HEK293T (cell line): ENCODE measurements at regions not wholly inside any gene's neighbourhood (a gene's known extent, or its start where the extent isn't known, plus 50 kb on each side); places are given as distances from the start of the nearest gene placed in this dataset.

Experiments
- ARNT ChIP-seq: fragments of 450-650 bp; IDR thresholded peaks from 2 replicates; pipeline ENCODE4 v1.6.1; 2017; ENCODE audit warnings: mild to moderate bottlenecking
- BHLHE40 ChIP-seq: fragments of 450-650 bp; IDR thresholded peaks from 2 replicates; pipeline ENCODE4 v1.6.1; 2016; ENCODE audit warnings: mild to moderate bottlenecking, moderate library complexity, borderline replicate concordance
- ELF4 ChIP-seq: fragments of 450-650 bp; IDR thresholded peaks from 2 replicates; pipeline ENCODE4 v1.6.1; 2017; ENCODE audit warnings: antibody characterized with exemption
- FOXA1 ChIP-seq: fragments of 450-650 bp; IDR thresholded peaks from 2 replicates; pipeline ENCODE4 v1.6.1; 2016; ENCODE audit warnings: mild to moderate bottlenecking
- FOXK2 ChIP-seq: fragments of 450-650 bp; IDR thresholded peaks from 2 replicates; pipeline ENCODE4 v1.6.1; 2016; ENCODE audit warnings: mild to moderate bottlenecking
- FOXM1 ChIP-seq: fragments of 450-650 bp; IDR thresholded peaks from 2 replicates; pipeline ENCODE4 v1.6.1; 2017; ENCODE audit warnings: mild to moderate bottlenecking, borderline replicate concordance
- LEF1 ChIP-seq: fragments of 450-650 bp; IDR thresholded peaks from 2 replicates; pipeline ENCODE4 v1.6.1; 2017; ENCODE audit warnings: mild to moderate bottlenecking, borderline replicate concordance
- SP1 ChIP-seq: fragments of 450-650 bp; IDR thresholded peaks from 2 replicates; pipeline ENCODE4 v1.6.1; 2017
- SUZ12 ChIP-seq: fragments of 450-650 bp; IDR thresholded peaks from 2 replicates; pipeline ENCODE4 v1.6.1; 2016; ENCODE audit warnings: mild to moderate bottlenecking
- ZNF384 ChIP-seq: fragments of 450-650 bp; IDR thresholded peaks from 2 replicates; pipeline ENCODE4 v1.6.1; 2016
- TF ChIP-seq, protein P1 (sequence below): fragments of 450-650 bp; IDR thresholded peaks from 2 replicates; pipeline ENCODE4 v1.6.1; 2016

DNA sequence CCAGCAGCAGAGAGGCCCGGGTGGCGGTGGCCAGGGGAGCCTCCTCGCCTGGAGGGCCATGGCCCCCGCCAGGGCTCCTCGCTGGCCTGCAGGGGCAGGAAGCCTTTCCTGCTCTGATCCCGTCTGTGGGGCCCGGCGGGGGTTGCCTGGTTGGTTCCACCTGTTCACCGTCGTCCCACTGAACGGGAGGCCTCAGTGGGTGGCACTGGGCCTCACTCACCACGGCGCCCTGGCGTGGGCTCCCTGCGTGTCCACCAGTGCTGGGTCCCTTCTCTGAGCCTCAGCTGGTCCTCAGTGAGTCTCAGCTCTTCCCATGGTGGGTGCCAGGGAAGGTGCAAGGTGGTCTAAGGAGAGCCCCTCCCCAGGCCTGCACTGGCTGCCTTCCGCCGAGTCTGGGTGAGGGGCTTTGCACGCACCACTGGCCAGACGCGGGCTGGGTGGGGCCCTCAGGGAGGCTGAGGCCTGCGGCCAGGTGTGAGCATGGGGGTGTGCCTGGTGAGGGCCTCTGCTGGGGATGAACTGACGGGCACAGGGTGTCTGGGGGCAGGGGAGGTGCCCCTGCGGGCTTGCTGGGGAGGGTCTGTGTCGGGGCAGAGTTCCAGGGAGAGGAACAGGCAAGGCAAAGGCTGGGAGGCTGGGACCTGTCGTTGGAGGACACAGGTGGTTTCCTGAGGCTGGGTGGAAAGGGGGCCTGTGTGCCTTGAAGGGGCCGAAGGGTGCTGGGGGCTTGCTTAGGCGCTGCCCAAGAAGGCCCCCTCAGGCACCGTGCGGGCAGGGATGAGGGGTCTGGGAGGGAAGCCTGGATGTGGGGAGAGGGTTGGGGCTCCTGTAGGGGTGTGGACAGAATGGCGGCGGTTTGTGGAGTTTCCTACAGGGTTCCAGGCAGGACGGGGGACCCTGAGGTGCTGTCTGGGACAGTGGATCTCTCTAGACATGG, 339.8 kb downstream of the TMEM121 start:
- TF ChIP-seq LEF1 (no peak), SP1 (no peak), BHLHE40 (no peak), ZNF384 (no peak), FOXK2 (no peak), FOXA1 (no peak), ARNT (no peak), ELF4 (no peak), FOXM1 (no peak), SUZ12 (no peak)
- TF ChIP-seq, protein P1, sequence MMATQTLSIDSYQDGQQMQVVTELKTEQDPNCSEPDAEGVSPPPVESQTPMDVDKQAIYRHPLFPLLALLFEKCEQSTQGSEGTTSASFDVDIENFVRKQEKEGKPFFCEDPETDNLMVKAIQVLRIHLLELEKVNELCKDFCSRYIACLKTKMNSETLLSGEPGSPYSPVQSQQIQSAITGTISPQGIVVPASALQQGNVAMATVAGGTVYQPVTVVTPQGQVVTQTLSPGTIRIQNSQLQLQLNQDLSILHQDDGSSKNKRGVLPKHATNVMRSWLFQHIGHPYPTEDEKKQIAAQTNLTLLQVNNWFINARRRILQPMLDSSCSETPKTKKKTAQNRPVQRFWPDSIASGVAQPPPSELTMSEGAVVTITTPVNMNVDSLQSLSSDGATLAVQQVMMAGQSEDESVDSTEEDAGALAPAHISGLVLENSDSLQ, result no peak
